ENCODE measurements at regions not wholly inside any gene's neighbourhood (a gene's known extent, or its start where the extent isn't known, plus 50 kb on each side); places are given as distances from the start of the nearest gene placed in this dataset.

DNA sequence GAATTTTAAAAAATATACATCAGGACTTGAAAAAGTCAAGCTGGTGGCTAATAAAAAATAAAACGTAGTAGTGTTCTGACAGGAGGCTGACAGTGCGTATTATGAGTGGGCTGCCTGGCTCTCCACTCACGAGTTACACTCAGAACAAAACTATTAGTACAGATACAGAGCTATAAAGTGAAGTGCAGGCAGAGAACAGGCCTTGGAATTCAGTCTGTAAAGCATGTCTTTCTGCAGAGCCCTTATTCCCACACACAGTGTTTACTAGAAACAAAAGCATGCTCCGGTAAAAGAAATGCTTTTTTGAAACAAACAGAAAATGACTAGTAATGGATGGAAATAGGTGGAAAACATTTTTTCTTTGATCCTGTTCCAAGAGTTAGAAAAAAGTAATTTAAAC lies 334.7 kb downstream of the DIRAS2 start:
- H2AK5ac ChIP-seq (ENCODE audit: low read depth, low read length), result no peak overlapping the region
- no peak overlapping the region for H3K56ac ChIP-seq (replicated peaks; ENCODE audit: insufficient read length, low read depth, low read length)
- no peaks in the 10 kb centered on the region for H3K79me2 ChIP-seq (ENCODE audit: control insufficient read depth in 1 of 2, insufficient read depth in 2 of 2, low read length in 2 of 2)
- no peaks in the 10 kb centered on the region for H4K20me1 ChIP-seq (replicated peaks in 1 of 2; ENCODE audit: control insufficient read depth in 1 of 2, insufficient read depth in 2 of 2, low read length in 2 of 2)
- no peak overlapping the region for H3K14ac ChIP-seq (ENCODE audit: insufficient read length)
- H2BK120ac ChIP-seq (replicated peaks; ENCODE audit: low read depth, low read length), result no peak overlapping the region
- no peak overlapping the region for H3K23ac ChIP-seq (ENCODE audit: insufficient read length)
- H4K5ac ChIP-seq (ENCODE audit: insufficient read length, low read depth, low read length), result no peak overlapping the region
- no peak overlapping the region for H2AFZ ChIP-seq (ENCODE audit: low read length)
- H3K27me3 ChIP-seq (replicated peaks in 1 of 4; ENCODE audit: control insufficient read depth in 3 of 4, extremely low read depth in 1 of 4, insufficient read depth in 3 of 4, low read length in 3 of 4), result no peaks in the 10 kb centered on the region
- no peak overlapping the region for H4K8ac ChIP-seq (ENCODE audit: extremely low read depth, insufficient read depth, low read length)
- no peak overlapping the region for H2BK12ac ChIP-seq (ENCODE audit: low read depth, low read length)
- CTCF ChIA-PET (ENCODE audit: partially characterized antibody), result interaction anchor here (1.1 to 1.6 kb wide), 4 partner anchors 10 to 447 kb away, joined by 3 to 8 read pairs (median 4); no protein-coding TSS in a partner anchor
- WGBS, 2 experiments (ENCODE audit: extremely low coverage in 1 of 2, insufficient coverage in 1 of 2, insufficient read length in 1 of 2, insufficient replicate concordance in 2 of 2, low coverage in 1 of 2, low lambda C conversion rate in 2 of 2, missing lambda C conversion rate in 1 of 2), result 89% methylated on average over 4 of the region's 4 CpGs; no CpG with 5 or more reads in 1 of the 2 experiments
- no peak overlapping the region for H2BK5ac ChIP-seq (ENCODE audit: low read depth, low read length)
- no peak overlapping the region for H4K91ac ChIP-seq (replicated peaks; ENCODE audit: insufficient read length, low read length)
- no peak overlapping the region for H3K9ac ChIP-seq (replicated peaks in 1 of 4; ENCODE audit: extremely low read depth in 1 of 4, low read depth in 3 of 4, low read length in 3 of 4)
- H3K18ac ChIP-seq (ENCODE audit: extremely low read depth, low read length), result no peak overlapping the region
- no peak overlapping the region for H3K4me2 ChIP-seq (ENCODE audit: insufficient read depth in 1 of 2, low read depth in 2 of 2, low read length in 2 of 2)
- H3K27ac ChIP-seq (ENCODE audit: low read depth, low read length), result no peak overlapping the region
- H3K36me3 ChIP-seq (ENCODE audit: control insufficient read depth in 2 of 4, insufficient read depth in 4 of 4, low read length in 3 of 4), result no peaks in the 10 kb centered on the region
- FAIRE-seq (no peak), DNase-seq (ENCODE audit: low read depth in 1 of 2, low spot score in 2 of 2) (no peak)
- H3K4me1 ChIP-seq (replicated peaks in 1 of 4; ENCODE audit: control insufficient read depth in 3 of 4, insufficient read depth in 4 of 4, low read length in 3 of 4), result no peaks in the 10 kb centered on the region
- no peaks in the 10 kb centered on the region for H3K79me1 ChIP-seq (ENCODE audit: low read depth, low read length)
- H3K4ac ChIP-seq (replicated peaks; ENCODE audit: insufficient read length, low read depth, low read length), result no peak overlapping the region
- H2BK20ac ChIP-seq (ENCODE audit: low read length), result no peak overlapping the region
- H3K4me3 ChIP-seq (ENCODE audit: extremely low read depth in 1 of 4, insufficient read depth in 2 of 4, low read depth in 3 of 4, low read length in 4 of 4), result no peak overlapping the region
- no peak overlapping the region for H2BK15ac ChIP-seq (ENCODE audit: low read length)
- no peaks in the 10 kb centered on the region for H3K23me2 ChIP-seq (ENCODE audit: low read depth, low read length)
- no peaks in the 10 kb centered on the region for H3K9me3 ChIP-seq (ENCODE audit: insufficient read depth in 2 of 2, low read depth in 1 of 2, low read length in 1 of 2)
- POLR2A ChIA-PET (ENCODE audit: partially characterized antibody), result no interaction called here
- TF ChIP-seq NRF1 (IDR thresholded peaks at IDR 0.05; ENCODE audit: low read depth, low read length) (no peak), SIRT6 (IDR thresholded peaks at IDR 0.05; ENCODE audit: low read length) (no peak), SIX5 (IDR thresholded peaks at IDR 0.05; ENCODE audit: low read depth, low read length) (no peak), SAP30 (IDR thresholded peaks at IDR 0.05; ENCODE audit: insufficient read depth, insufficient replicate concordance, low read length) (no peak), EGR1 (IDR thresholded peaks at IDR 0.05; ENCODE audit: borderline replicate concordance, low read depth, low read length) (no peak), CEBPB (IDR thresholded peaks at IDR 0.05; ENCODE audit: low read depth, low read length) (no peak), TAF7 (optimal IDR thresholded peaks at IDR 0.05; ENCODE audit: borderline replicate concordance, low read depth, low read length) (no peak), SP1 (IDR thresholded peaks at IDR 0.05; ENCODE audit: low read depth, low read length) (no peak)
- TF ChIP-seq, protein P1, sequence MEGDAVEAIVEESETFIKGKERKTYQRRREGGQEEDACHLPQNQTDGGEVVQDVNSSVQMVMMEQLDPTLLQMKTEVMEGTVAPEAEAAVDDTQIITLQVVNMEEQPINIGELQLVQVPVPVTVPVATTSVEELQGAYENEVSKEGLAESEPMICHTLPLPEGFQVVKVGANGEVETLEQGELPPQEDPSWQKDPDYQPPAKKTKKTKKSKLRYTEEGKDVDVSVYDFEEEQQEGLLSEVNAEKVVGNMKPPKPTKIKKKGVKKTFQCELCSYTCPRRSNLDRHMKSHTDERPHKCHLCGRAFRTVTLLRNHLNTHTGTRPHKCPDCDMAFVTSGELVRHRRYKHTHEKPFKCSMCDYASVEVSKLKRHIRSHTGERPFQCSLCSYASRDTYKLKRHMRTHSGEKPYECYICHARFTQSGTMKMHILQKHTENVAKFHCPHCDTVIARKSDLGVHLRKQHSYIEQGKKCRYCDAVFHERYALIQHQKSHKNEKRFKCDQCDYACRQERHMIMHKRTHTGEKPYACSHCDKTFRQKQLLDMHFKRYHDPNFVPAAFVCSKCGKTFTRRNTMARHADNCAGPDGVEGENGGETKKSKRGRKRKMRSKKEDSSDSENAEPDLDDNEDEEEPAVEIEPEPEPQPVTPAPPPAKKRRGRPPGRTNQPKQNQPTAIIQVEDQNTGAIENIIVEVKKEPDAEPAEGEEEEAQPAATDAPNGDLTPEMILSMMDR (IDR thresholded peaks at IDR 0.05; ENCODE audit: control extremely low read depth in 1 of 3, insufficient read depth in 1 of 3, low read depth in 1 of 3, low read length in 3 of 3), result no peak

Measured in H1 (cell line).